ENCODE measurements at regions not wholly inside any gene's neighbourhood (a gene's known extent, or its start where the extent isn't known, plus 50 kb on each side); places are given as distances from the start of the nearest gene placed in this dataset.
"Not testable (repeated sequence)": the region's sequence is repeated elsewhere in the genome, so short reads cannot be mapped to it uniquely, and the experiment has no call there.

DNA sequence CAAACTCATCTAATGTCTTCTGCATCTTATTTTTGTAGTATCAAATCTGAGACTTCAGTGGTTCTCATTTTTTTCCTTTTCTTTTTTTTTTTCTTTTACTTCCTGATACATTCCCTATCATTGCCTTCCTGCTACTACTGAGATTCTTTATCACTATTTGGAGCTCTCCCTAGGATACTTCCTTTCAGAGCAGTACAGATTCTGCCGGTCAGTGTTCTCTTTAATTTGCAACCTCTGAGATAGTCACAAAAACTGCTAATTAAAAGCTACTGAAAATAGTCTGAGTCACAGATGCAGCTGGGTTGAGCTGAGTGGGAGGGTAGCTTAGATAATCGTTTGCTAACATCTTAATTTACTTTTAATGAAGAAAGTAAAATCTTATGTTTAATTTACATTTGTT is 1279.7 kb downstream of the ARAP2 start:
- no peak for DNase-seq (ENCODE audit: low read depth, low spot score)
- POLR2A ChIA-PET: no interaction called here
- no peak overlapping the region for H3K4me3 ChIP-seq (ENCODE audit: low read depth, low read length)
- CTCF ChIA-PET: no interaction called here
- TF ChIP-seq CTCF (IDR thresholded peaks at IDR 0.05; ENCODE audit: insufficient read depth, low read length, missing control alignments): no peak

DNA sequence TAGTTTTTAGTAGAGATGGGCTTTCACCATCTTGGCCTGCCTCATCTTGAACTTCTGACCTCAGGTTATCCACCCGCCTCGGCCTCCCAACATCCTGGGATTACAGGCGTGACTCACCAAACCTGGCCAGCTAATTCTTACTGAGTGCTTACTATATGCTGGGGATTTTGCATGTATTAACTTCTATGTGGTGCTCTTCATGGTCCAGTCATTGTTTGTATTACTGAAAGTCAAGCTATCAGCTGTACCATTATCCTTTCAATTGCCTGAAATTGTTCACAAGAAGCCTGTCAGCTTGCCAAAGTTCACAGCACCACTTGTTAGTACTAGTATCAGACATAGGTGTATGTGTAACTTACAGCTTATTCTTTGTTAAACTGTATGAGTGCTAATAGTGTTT is 1272.1 kb downstream of the ARAP2 start:
- DNase-seq (ENCODE audit: low read depth, low spot score): no peak
- TF ChIP-seq CTCF (IDR thresholded peaks at IDR 0.05; ENCODE audit: insufficient read depth, low read length, missing control alignments): no peak
- CTCF ChIA-PET: no interaction called here
- H3K4me3 ChIP-seq (ENCODE audit: low read depth, low read length): no peak overlapping the region
- POLR2A ChIA-PET: no interaction called here

DNA sequence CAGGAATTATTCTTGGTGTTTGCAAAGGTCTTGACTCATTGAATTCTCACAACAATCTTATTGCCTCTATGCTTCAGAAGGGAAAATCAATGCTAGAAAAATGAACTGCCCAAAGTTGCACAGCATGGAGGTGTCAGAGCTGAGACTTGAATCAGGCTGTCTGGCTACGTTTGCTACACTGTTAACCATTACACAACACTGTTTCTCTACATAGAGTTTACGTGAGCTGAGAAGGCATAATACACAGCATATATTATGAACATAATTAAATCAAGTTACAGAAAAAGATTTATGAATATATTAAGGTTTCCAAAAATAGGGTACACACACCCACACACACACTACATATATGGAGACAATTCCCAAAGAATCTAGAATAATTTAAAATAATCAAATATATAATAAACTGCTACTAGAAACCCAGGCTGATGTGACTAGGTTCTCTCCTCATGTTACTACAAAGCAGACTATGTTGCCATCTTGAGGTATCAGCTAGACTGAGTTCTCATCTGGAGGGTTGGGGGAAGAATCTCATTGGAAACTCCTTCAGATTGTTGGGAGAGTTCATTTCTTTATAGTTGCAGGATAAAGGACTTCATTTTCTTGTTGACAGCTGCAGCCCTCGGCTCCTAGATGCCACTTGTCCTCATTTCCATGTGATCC is 1270.5 kb downstream of the ARAP2 start:
- H3K4me3 ChIP-seq (ENCODE audit: low read depth, low read length): no peak overlapping the region
- DNase-seq (ENCODE audit: low read depth, low spot score): no peak
- CTCF ChIA-PET: no interaction called here
- TF ChIP-seq CTCF (IDR thresholded peaks at IDR 0.05; ENCODE audit: insufficient read depth, low read length, missing control alignments): no peak
- POLR2A ChIA-PET: no interaction called here

- ChIA-PET POLR2A (no interaction called here), CTCF (no interaction called here)
- no peak for DNase-seq (ENCODE audit: low read depth, low spot score)
- no peak overlapping the region for H3K4me3 ChIP-seq (ENCODE audit: low read depth, low read length)
- TF ChIP-seq CTCF (IDR thresholded peaks at IDR 0.05; ENCODE audit: insufficient read depth, low read length, missing control alignments): no peak
Measured at GRCh38 chr4:34974313-34974680, 1270.0 kb downstream of the ARAP2 start.

DNA sequence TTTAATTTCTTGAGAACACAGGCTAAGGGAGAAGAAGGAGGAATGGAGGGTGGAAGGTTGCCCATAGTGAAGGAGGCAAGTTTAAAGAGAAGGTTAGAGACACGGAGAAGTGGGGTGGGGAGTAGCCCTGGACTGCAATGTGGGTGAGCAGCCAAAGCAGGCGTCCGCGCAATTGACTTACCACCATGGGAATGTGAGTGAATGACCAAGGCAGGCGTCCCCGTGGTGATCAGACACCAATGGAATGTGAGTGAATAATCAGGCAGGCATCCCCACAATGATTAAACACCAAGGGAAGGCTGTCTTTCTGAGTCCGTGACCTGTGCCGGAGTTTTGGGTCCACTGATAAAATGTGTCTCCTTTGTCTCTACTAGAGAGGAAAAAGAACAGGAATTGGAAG is 1223.1 kb downstream of the ARAP2 start:
- POLR2A ChIA-PET; H3K4me3 ChIP-seq (ENCODE audit: low read depth, low read length); CTCF ChIA-PET; DNase-seq (ENCODE audit: low read depth, low spot score): not testable (repeated sequence)

- CTCF ChIA-PET: no interaction called here
- no peak for DNase-seq (ENCODE audit: low read depth, low spot score)
- no peak for TF ChIP-seq CTCF (IDR thresholded peaks at IDR 0.05; ENCODE audit: insufficient read depth, low read length, missing control alignments)
- H3K4me3 ChIP-seq (ENCODE audit: low read depth, low read length): no peak overlapping the region
- POLR2A ChIA-PET: no interaction called here
Measured at GRCh38 chr4:35025152-35025834, 1219.0 kb downstream of the ARAP2 start.
